Hematopoietic multipotent progenitor cell treated with erythropoietin and hydrocortisone succinate and interleukin-3 and kit ligand, for 15 days (in vitro differentiated cells): ENCODE measurements at regions not wholly inside any gene's neighbourhood (a gene's known extent, or its start where the extent isn't known, plus 50 kb on each side); places are given as distances from the start of the nearest gene placed in this dataset.
"Not testable (repeated sequence)": the region's sequence is repeated elsewhere in the genome, so short reads cannot be mapped to it uniquely, and the experiment has no call there.

Source experiments
- DNase-seq: peaks from one replicate; pipeline ENCODE4 v3.0.0-alpha.2; 2015; ENCODE audit warnings: low spot score

DNA sequence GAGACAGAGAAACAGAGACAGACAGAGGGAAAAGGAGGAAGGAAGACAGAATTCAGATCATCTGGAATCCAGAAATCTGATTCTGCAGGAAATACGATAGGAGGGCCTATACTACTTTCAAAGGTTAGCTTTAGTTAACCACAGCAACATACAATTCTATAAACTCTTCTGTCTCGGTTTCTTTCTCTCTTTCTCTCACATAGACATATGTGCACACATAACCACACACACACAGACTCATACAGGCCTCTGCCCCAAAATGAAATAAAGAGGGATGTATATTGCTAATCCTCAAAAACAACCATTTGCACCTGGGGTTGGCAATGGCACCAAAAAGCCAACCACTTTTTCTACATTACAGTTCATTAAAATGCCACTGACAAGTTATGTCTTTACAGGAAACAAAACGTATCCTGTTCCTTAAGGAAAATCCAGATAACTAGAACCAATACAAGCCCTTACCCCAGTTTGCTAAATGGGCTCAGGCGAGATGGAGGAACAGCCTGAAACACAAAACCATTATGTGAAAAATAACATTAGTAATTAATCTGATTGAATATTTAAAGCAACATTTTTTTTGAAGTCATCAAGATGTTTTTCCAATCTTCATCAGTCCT lies 372.3 kb upstream of the CCNH start:
- DNase-seq = no peak

DNA sequence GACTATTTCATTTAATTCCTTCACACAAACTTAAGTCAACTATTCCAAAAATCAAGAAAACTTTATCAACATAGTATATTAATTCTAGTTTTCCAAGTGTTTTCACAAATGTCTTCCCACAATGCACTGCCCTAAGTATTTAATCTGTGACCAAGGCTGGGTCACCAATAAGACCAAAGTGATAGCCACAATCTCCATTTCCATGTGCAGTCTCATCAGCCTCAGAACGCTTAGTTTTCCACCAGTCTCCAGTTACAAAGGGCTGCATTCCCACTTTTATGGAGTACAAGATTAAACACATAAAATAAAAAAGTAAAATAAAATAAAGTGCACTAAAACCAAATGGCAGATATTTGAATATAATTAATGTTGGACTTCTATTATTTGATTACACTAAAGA lies 371.6 kb upstream of the CCNH start:
- no peak for DNase-seq

DNA sequence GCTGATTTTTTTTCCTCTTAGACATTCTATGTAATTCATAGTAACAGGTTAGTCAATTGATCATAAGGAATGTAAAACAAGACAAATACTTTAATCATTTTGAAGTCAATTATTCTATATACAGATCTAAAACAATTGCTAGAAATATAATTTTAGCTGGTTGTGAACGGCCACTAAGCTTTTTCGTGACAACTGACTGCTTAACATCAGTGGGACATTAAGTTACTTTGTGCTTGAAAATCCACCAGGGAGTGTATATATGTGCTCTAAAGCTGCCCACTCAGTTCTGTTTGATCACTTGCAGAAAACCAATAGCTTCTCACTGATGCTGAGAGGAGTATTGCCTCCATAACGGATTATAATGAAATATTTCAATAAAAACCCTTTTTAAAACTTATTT lies 370.2 kb upstream of the CCNH start:
- DNase-seq = no peak

DNA sequence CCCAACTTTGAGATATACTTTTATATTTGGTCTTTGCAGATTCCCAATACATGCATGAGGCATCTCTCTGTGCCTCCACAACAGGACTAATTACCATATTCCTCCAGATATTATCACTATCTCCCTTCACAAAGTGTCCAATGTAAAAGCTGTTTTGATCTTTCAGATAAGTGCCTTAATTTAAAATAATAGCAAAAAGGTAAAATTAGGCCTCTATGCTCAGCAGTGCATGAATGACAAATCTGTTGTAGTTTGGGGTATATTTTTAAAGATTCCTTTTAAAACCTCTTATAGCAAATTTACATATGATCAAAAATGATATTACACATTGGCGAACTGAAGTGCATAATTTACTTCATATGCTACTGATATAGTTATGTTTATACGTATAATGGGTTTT lies 369.2 kb upstream of the CCNH start:
- DNase-seq = no peak

DNA sequence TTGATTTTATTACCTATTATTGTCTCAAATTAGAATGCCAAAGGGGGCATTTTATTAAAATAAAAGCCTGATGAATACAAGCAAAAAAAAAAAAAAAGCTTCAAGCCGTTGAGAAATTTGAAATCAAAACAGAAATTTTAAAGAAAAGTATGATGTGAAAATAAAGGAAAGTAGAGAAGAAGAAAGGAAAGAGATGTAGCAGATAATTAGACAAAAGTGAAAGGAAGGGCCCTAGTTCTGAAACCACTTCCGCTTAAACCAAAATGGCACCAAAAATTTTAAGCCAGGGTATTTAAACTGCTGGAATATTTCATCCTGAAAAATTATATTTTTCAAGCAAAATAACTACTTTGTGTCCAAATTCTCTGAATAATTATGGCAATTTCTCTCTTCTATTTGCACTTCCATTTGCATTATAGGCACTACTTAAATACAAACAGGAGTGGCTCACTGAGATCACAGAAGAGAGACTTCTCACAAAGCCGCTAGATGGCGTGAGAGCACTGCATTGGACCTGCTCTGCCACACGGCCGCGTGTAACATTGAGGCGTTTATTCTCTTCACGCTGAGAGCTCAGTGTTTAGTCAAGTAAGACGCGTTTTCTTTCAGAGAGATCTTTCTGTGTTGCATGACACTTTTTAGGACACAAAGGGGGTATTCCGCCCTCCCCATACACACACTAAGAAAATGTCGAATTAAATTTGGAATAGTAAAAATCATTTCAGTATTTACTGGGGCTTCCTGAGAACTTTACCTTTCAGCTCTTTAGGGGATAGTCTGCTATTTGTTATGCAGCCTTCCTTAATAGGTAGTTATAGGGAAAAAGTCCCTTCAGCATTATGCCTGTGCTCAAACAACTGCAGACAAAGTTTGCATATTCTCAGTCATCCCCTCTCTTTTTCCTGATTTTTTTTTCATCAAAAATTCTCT lies 368.4 kb upstream of the CCNH start:
- peak; percentile 50 for DNase-seq

DNA sequence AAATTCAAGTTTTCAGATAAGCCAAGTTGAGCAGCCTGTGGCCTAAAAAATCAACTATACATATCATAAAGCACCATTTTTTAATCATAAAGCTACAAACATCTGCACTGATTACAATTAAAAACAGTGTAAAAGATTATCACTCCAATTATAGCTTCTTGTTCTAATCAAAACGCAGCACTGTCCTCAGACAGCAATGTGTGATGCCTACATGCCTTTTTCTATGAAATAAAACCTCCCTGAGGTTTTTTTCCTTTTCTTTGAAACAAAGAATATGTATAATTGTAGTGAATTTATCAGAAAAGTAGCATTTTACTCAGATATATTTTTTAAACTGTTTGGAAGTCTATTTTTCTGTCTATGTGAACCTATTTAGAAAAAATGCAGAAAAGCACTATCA lies 366.1 kb upstream of the CCNH start:
- DNase-seq = no peak

DNA sequence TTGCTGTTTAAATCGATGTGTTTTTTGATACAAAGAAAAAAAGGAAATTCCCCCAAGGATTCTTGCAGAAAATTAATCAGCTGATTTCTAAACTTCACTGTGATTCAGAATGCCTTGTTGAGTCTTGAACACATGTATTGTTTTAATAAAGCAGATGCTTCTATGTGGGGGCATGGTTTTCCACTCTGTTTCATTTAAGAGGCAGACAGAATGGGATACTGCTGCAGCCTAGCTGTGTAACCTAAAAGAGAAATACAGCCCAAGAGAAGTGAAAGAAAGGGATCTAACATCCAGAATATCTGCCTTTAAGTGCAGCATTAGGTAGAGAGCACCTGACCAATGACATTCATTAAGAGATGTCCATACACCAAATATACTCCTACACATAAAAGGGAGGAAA lies 365.1 kb upstream of the CCNH start:
- no peak for DNase-seq

DNA sequence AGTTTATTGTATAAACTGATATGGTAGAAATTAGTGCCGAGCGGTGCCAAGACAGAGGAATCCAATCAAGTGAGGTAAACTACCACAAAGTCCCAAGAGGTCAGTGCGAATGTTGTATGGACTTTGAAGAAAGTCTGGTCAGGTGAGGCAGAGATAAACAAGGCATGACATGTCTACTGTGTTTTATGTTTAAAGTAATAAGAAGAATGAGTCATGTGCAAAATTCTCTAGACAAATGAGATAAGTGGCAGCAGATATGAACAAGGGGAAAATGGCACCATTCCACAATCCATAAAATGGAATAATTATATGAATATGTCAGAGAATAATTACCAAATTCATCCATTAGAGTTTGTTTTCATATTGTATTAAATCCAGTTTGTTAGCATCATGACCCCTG lies 364.1 kb upstream of the CCNH start:
- DNase-seq = no peak

DNA sequence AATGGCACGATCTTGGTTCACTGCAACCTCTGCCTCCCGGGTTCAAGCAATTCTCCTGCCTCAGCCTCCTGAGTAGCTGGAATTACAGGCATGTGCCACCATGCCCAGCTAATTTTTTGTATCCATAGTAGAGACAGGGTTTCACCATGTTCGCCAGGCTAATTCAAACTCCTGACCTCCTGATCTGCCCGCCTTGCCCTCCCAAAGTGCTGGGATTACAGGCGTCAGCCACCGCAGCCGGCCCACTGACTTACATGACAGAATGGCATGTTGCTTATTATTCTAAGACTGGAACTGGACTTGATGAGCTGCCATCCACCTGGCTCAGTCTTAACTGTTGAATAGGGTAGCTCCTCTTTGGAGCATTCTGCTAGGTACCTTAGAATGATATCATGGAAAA lies 363.6 kb upstream of the CCNH start:
- not testable (repeated sequence) for DNase-seq

DNA sequence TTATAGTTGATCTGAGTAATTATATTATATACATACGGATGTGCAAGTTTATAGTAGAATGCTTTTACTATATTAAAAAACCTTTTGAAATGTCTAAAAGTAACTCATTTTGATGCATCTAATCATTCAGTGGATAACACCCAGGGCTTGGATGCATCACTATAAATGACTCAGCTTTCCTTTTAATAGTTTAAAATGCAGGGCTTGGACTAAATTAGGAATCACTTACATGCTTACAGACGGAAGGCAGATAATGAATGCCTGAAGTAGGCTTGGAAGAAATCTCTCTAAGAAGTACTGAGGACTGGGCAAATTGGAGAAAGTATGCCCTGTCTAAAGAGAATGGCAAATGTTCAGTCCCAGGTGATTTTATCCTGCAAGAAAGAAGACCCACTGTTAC lies 362.5 kb upstream of the CCNH start:
- no peak for DNase-seq

DNA sequence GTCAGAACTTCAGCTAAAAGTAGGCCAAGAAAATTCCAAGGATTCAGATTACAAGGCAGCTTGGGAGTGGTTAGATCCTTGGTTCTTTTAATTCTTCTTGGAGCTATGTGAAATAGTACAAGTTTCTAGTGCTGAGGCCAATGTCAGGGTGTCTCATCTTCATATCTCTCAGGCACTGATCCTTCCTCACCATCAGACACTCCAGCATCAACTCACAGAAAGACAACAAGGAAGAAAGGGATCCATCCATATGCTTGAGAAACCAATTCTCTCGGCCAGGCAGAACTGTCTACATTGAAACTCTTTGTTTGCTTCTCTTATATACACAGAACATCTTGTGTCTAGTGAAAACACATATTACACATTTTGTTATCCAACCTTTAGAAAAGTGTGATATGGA lies 362.1 kb upstream of the CCNH start:
- no peak for DNase-seq

DNA sequence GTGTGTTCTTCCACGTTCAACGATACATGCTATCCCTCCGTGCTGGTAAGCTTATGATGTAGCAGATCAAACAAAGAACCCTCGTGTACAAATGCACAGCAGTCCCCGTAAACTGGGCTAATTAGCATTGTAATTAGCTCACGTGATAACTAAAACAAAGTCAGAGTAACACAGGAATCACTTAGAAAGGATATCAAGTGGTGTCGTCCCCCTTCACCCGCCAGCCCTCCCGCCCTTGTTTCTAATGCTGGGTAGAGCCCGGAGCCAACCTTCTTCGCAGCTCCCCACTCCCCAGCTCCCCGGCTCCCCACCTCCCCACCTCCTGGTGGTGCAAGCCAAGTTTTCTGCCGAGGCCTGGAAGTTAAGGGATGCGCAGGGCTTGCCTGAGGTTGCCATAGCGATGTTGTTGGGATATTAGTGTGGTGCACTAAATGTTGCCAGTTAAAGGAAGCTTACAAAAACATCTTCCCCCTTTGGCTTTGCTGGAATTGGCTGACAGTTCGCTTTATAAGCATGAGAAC lies 357.9 kb upstream of the CCNH start:
- DNase-seq = no peak

DNA sequence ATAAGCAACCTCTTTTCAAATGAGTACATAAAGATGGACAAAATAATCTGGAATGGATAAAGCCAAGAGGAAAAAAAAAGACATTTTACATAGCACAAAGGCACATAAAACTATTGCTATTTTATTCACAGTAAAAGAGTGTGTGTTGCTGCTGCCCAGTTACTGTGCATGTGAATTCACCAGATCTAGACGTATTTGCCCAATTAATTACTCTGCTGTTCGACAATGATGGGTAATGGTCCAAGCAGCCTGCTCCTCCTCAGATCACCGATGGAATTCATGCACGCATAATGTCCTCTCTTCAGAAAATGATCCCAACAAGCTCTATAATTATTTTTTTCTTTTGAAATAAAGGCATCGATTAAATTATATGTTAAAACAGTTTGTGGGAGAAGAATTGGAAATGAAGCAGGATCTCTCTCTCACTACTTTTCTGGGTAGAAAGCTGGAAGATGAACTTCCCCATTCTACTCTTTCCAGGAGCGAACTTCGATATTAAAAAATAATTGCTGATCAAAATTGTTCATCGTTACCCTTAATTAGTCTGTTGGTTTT lies 357.4 kb upstream of the CCNH start:
- DNase-seq = no peak

DNA sequence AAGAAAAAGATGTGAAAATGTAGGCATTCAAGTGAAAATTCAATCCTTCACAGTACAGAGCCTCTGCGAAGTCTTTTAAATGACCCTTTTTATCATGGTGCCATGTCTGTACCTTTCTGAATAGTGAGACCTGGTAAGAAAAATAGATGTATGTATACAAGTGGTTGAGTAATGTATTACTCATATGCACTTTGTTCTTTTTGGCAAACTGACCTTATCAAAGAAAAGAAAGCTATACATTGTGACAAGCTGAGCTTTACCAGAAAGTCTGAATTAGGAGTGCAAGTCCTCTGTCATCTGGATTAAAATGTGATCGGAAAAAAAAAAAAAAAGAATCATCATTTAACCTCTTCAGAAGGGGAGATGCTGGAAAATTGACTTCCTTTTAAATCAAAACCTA lies 356.4 kb upstream of the CCNH start:
- no peak for DNase-seq

DNA sequence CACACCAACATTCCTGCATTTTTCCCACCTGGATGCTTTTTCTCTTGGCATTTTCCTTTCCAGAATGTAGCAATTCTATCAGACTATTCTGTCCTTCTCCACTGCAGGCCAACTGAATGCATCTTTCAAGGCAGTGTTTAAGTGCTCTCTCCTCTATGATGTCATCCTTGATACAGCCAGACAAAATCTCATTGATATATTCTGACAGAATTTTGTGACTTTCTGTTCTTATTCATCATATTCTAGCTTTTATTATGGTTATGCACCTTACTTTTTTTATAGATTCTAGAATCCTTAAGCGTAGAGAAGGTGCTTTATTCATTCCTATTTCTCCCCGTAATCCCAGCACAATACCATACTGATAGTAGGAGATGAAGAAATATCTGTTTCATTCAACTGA lies 355.5 kb upstream of the CCNH start:
- no peak for DNase-seq

DNA sequence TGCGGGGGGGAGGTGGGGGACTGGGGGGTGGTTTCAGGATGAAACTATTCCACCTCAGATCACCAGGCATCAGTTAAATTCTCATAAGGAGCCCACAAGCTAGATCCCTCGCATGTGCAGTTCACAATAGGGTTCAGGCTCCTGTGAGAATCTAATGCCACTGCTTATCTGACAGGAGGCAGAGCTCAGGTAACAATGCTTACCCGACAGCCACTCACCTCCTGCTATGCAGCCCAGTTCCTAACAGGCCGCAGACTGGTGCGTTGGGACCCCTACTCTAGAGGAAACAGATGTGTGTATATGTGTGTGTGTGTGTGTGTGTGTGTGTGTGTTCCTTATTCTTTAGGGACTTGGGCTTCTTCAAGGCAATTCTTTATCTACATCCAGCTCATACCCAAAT lies 352.3 kb upstream of the CCNH start:
- no peak for DNase-seq

DNA sequence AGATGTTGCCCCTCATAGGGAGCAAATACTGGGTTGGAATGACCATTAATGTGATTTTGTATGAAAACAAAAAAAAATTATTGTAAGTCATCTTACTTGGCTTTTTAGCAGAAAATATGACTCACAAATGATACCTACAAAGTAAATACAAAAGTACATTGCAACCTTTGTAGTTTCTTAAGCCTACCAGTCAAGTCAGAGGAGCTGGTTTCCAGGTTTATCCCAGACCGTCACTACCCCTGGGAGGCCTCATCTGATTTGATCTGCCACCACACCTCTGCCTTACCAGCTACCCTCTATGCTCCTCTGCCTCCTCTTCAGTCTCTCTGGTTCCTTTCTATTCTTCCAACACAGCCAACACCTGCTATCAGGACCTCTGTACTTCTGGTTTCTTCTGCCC lies 349.9 kb upstream of the CCNH start:
- DNase-seq = no peak

DNA sequence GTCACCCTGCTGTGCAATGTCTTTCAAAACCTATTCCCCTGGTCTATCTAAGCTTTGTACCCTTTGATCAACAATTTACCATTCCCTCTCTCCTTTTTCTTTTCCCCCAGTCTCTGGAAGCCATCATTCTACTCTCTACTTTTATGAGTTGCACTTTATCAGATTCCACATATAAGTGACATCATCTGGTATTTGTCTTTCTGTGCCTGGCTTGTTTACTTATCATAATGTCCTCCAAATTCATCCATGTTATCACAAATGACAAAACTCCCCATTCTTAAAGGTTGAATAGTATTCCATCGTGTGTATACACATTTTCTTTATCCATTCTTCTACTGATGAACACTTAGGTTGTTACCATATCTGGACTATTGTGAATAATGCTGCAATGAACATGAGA lies 344.2 kb upstream of the CCNH start:
- DNase-seq = no peak

DNA sequence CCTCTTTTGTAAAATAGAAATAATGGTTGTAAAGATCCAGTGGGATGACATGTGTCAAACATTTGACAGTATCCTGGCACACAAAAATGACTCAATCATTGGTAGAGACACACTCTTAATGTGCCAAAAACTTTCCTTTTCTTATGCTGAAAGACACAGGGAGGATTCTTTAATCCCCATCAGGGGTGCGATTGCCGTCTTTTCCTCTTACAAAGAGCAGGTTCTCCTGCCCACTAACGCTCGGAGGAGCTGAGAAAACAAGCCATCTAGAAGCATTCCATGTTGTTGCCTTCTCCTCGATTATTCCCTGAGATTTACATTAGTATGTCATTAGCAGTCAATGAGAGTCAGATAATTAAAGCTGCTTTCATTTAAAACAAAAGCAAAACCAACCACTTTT lies 342.6 kb upstream of the CCNH start:
- DNase-seq = no peak

DNA sequence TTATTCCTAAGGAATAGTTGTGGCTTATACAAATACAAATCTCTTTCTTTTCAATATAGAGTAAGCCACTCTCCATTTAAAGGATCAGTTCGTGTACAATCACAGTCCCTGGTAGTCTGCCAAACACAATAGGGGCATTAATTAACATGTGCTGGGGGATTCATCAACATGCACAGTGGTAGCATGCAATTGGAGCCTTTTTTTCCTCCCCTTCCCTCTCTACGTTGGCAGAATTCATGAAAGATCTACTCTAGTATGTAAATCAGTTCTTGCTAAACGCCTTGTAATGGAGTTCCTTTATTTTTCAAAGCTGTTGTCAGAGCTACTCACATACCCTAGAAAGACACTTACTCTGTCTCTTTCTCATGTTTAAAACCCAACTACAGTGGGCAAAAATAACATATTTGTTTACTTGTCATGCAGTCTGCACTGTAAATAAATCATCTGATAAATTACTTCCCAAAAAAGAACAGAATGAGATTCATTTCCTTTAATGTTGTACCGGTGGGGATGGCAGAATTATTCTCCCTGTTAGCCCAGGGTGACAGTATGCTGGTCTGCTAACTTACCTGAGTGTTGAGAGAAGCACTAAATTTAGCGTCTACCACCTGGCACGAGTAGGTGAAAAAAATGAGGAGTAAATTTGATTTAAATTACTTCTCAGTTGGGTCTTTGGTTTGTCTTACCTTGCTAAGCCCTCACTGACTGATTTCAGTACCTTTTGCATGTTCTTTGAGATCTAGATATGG lies 341.5 kb upstream of the CCNH start:
- DNase-seq = no peak

DNA sequence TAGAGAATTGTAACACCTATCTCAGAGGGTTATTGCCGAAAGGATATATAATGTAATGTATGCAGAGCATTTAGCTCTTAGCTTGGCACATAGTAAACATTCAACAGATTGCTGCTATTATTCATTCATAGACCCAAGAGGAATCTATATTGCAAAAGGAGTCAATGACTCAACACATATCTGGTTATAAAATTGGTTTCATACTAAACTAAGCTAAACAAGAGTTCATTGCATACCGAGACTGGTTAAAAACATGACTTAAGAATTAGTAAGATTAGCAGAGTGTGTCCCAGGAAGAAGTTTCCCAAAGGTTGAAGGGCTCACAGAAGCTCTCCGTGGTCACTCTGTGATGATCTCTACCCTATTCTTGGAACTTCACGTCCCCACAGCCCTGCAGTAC lies 339.6 kb upstream of the CCNH start:
- no peak for DNase-seq

DNA sequence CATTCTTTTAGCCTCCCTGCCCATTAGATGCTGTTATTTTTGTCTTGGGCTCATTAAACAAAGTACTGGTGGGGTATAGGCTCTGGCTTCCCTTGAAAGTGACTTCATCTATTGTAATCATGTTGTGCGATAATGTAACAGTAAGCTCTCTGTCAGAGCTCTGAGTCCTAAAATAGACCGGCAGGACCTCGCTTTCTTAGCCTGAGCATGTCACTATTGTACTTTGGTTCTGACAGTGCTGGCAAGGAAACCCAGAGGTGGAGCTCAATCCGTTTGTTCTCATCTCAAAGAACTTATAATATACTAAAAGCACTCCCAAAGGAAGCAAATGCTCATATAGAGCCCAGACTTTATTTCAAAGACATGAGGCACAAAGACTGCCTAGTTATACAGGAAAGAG lies 339.1 kb upstream of the CCNH start:
- DNase-seq = no peak
